H9 (cell line): ENCODE measurements at regions not wholly inside any gene's neighbourhood (a gene's known extent, or its start where the extent isn't known, plus 50 kb on each side); places are given as distances from the start of the nearest gene placed in this dataset.

Experiments used
- DNase-seq: peaks from one replicate; pipeline ENCODE4 v3.0.0-alpha.2; 2017
- H2AFZ ChIP-seq: one replicate; pipeline ENCODE4 v1.6.1; 2013; ENCODE audit warnings: mild to moderate bottlenecking, low read length, control low read depth, moderate library complexity
- H2AK5ac ChIP-seq: 2 replicates; pipeline ENCODE4 v1.6.1; 2013; ENCODE audit warnings: low read length, control low read depth, mixed read lengths; ENCODE audit not compliant: insufficient read length
- H2BK120ac ChIP-seq: one replicate; pipeline ENCODE4 v1.6.1; 2013; ENCODE audit warnings: low read depth, mild to moderate bottlenecking, low read length, control low read depth, inconsistent platforms; ENCODE audit not compliant: poor library complexity, severe bottlenecking
- H2BK12ac ChIP-seq: 2 replicates; pipeline ENCODE4 v1.6.1; 2013; ENCODE audit warnings: low read length, control low read depth, mixed read lengths, low read depth; ENCODE audit not compliant: insufficient read length
- H2BK15ac ChIP-seq: 2 replicates; pipeline ENCODE4 v1.6.1; 2013; ENCODE audit warnings: low read depth, low read length, control low read depth
- H2BK20ac ChIP-seq: one replicate; pipeline ENCODE4 v1.6.1; 2013; ENCODE audit warnings: low read depth, mild to moderate bottlenecking, low read length, control low read depth, inconsistent platforms; ENCODE audit not compliant: poor library complexity, severe bottlenecking
- H2BK5ac ChIP-seq: 2 replicates; pipeline ENCODE4 v1.6.1; 2013; ENCODE audit warnings: low read length, control low read depth, mixed read lengths; ENCODE audit not compliant: insufficient read length
- H3K14ac ChIP-seq: 2 replicates; pipeline ENCODE4 v1.6.1; 2013; ENCODE audit warnings: low read length, control low read depth; ENCODE audit not compliant: insufficient read depth
- H3K18ac ChIP-seq: 2 replicates; pipeline ENCODE4 v1.6.1; 2013; ENCODE audit warnings: low read depth, mild to moderate bottlenecking, mixed read lengths, low read length, control low read depth; ENCODE audit not compliant: insufficient read length
- H3K23ac ChIP-seq: 2 replicates; pipeline ENCODE4 v1.6.1; 2013; ENCODE audit warnings: low read length, control low read depth, mixed read lengths, low read depth; ENCODE audit not compliant: insufficient read length
- H3K23me2 ChIP-seq: 2 replicates; pipeline ENCODE4 v1.6.1; 2013; ENCODE audit warnings: low read depth, mild to moderate bottlenecking, mixed read lengths, low read length, control low read depth; ENCODE audit not compliant: insufficient read length, poor library complexity, severe bottlenecking
- H3K27ac ChIP-seq: 2 replicates; pipeline ENCODE4 v1.5.1; 2013; ENCODE audit warnings: low read length, control low read depth, mixed read lengths, low read depth; ENCODE audit not compliant: insufficient read length
- H3K27me3 ChIP-seq: 2 replicates; pipeline ENCODE4 v1.6.1; 2013; ENCODE audit warnings: low read length, control low read depth, inconsistent platforms; ENCODE audit not compliant: insufficient read depth
- H3K4ac ChIP-seq: 2 replicates; pipeline ENCODE4 v1.6.1; 2013; ENCODE audit warnings: low read depth, mild to moderate bottlenecking, control low read depth, inconsistent platforms, low read length, moderate library complexity
- H3K4me1 ChIP-seq: 2 replicates; pipeline ENCODE4 v1.6.1; 2013; ENCODE audit warnings: low read length, control low read depth, inconsistent platforms; ENCODE audit not compliant: insufficient read depth
- H3K4me2 ChIP-seq: 2 replicates; pipeline ENCODE4 v1.6.1; 2013; ENCODE audit warnings: low read length, control low read depth, mixed read lengths; ENCODE audit not compliant: insufficient read length, insufficient read depth
- H3K56ac ChIP-seq: 2 replicates; pipeline ENCODE4 v1.6.1; 2013; ENCODE audit warnings: low read depth, mild to moderate bottlenecking, mixed read lengths, low read length, control low read depth; ENCODE audit not compliant: insufficient read length
- H3K79me1 ChIP-seq: 2 replicates; pipeline ENCODE4 v1.6.1; 2013; ENCODE audit warnings: low read depth, mild to moderate bottlenecking, moderate library complexity, low read length, control low read depth, inconsistent platforms; ENCODE audit not compliant: insufficient read depth, poor library complexity, severe bottlenecking
- H3K79me2 ChIP-seq: 2 replicates; pipeline ENCODE4 v1.6.1; 2013; ENCODE audit warnings: low read length, control low read depth, inconsistent platforms; ENCODE audit not compliant: insufficient read depth
- H3K9ac ChIP-seq: 2 replicates; pipeline ENCODE4 v1.6.1; 2013; ENCODE audit warnings: low read length, control low read depth, mixed read lengths; ENCODE audit not compliant: insufficient read length; ENCODE audit errors: extremely low read depth
- H3K9me3 ChIP-seq: one replicate; pipeline ENCODE4 v1.6.1; 2013; ENCODE audit warnings: low read depth, low read length, inconsistent platforms; ENCODE audit not compliant: control insufficient read depth
- H3T11ph ChIP-seq: one replicate; pipeline ENCODE4 v1.6.1; 2013; ENCODE audit warnings: mild to moderate bottlenecking, low read length, control low read depth, inconsistent platforms
- H4K20me1 ChIP-seq: one replicate; pipeline ENCODE4 v1.6.1; 2013; ENCODE audit not compliant: control insufficient read depth, insufficient read length, insufficient read depth
- H4K5ac ChIP-seq: 2 replicates; pipeline ENCODE4 v1.6.1; 2013; ENCODE audit warnings: low read depth, mild to moderate bottlenecking, mixed read lengths, low read length, control low read depth; ENCODE audit not compliant: insufficient read length
- H4K8ac ChIP-seq: replicated peaks from 2 replicates; pipeline ENCODE4 v1.6.1; 2013; ENCODE audit warnings: low read length, control low read depth, mixed read lengths, low read depth; ENCODE audit not compliant: insufficient read length
- H4K91ac ChIP-seq: 2 replicates; pipeline ENCODE4 v1.6.1; 2013; ENCODE audit warnings: low read depth, mild to moderate bottlenecking, moderate library complexity, mixed read lengths, low read length, control low read depth; ENCODE audit not compliant: insufficient read length
- H3K27ac Mint-ChIP-seq, 3 experiments: 2 replicates in 2 of 3; 3 replicates in 1 of 3; pipeline ENCODE4 v1.8.0; 2020 to 2021; ENCODE audit warnings: mixed read lengths in 3 of 3, mild to moderate bottlenecking in 1 of 3, moderate library complexity in 1 of 3
- H3K27me3 Mint-ChIP-seq: 2 replicates; pipeline ENCODE4 v1.8.0; 2021; ENCODE audit warnings: low read depth, mild to moderate bottlenecking, moderate library complexity, mixed read lengths
- H3K36me3 Mint-ChIP-seq, 3 experiments: 2 replicates in 2 of 3; 3 replicates in 1 of 3; pipeline ENCODE4 v1.8.0; 2020 to 2021; ENCODE audit warnings: low read depth in 3 of 3, mixed read lengths in 3 of 3; ENCODE audit not compliant: insufficient read depth in 1 of 3
- H3K4me1 Mint-ChIP-seq, 2 experiments: 2 replicates each; pipeline ENCODE4 v1.8.0; 2020; ENCODE audit warnings: mixed read lengths in 2 of 2
- H3K4me3 Mint-ChIP-seq, 2 experiments: 2 replicates in 1 of 2; 3 replicates in 1 of 2; pipeline ENCODE4 v1.8.0; 2020 to 2021; ENCODE audit warnings: mild to moderate bottlenecking in 2 of 2, mixed read lengths in 2 of 2, moderate library complexity in 1 of 2
- H3K9me3 Mint-ChIP-seq, 2 experiments: 2 replicates in 1 of 2; 3 replicates in 1 of 2; pipeline ENCODE4 v1.8.0; 2020; ENCODE audit warnings: mild to moderate bottlenecking in 2 of 2, mixed read lengths in 2 of 2, moderate library complexity in 1 of 2
- WGBS: extraction: QIAGEN DNeasy Blood & Tissue Kit; methylation state at CpG from one replicate; pipeline ENCODE4 v1.1.7; 2013; ENCODE audit warnings: missing lambda C conversion rate, low lambda C conversion rate, mixed read lengths; ENCODE audit not compliant: insufficient read length; ENCODE audit errors: extremely low coverage; 5-methylcytosine and 5-hydroxymethylcytosine counted together
- TF ChIP-seq, protein P1 (sequence below): fragments of 200-600 bp; sonication (generic); conservative IDR thresholded peaks from 3 replicates; pipeline ENCODE4 v1.8.0; 2021; ENCODE audit warnings: antibody characterized with exemption, mild to moderate bottlenecking

DNA sequence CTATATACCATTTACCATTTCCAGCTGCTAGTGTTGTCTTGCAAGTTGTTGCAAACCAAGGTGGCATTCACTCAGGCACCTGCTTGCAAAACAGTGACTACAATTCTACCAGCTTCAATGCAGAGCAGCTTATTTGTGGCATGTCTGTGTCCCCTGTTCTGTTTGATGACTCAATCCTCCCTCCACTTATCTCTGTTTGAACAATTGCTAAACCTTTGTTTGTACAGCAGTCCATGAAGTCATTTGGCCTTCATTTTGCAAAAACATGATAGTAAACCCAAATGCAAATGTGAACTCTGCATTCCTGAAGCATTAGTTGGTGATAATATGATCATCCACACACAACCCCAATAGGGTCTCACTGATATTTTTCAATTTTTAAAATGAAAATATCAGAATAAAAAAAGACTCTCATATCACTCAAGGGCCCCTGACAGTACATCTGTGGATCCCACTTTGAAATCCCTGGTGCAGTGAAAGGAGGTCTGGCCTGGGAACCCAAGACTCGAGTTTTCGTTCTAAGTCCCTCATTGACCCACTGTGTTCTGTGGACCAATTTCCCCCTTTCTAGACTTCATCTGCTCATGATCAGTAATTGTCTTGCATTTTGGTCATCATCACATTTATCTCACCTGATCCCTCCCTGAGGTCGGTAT lies 425.4 kb downstream of the RPS24 start:
- no peak overlapping the region for H2BK5ac ChIP-seq
- H3K4me2 ChIP-seq = no peak overlapping the region
- peaks cover 4 to 7% of the 10 kb centered on the region in 2 experiments; a peak in 2 of 4 replicates for H3K4me1 Mint-ChIP-seq
- no peaks in the 10 kb centered on the region for H3K23me2 ChIP-seq
- no peak overlapping the region for H4K5ac ChIP-seq
- H3K18ac ChIP-seq = no peak overlapping the region
- H3K27ac Mint-ChIP-seq = no peak overlapping the region
- no peak for DNase-seq
- H3K4me3 Mint-ChIP-seq = no peak overlapping the region
- no peak overlapping the region for H3K23ac ChIP-seq
- H2BK12ac ChIP-seq = no peak overlapping the region
- no peaks in the 10 kb centered on the region for H3K36me3 Mint-ChIP-seq
- TF ChIP-seq, protein P1, sequence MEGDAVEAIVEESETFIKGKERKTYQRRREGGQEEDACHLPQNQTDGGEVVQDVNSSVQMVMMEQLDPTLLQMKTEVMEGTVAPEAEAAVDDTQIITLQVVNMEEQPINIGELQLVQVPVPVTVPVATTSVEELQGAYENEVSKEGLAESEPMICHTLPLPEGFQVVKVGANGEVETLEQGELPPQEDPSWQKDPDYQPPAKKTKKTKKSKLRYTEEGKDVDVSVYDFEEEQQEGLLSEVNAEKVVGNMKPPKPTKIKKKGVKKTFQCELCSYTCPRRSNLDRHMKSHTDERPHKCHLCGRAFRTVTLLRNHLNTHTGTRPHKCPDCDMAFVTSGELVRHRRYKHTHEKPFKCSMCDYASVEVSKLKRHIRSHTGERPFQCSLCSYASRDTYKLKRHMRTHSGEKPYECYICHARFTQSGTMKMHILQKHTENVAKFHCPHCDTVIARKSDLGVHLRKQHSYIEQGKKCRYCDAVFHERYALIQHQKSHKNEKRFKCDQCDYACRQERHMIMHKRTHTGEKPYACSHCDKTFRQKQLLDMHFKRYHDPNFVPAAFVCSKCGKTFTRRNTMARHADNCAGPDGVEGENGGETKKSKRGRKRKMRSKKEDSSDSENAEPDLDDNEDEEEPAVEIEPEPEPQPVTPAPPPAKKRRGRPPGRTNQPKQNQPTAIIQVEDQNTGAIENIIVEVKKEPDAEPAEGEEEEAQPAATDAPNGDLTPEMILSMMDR = no peak
- no peaks in the 10 kb centered on the region for H3K9me3 ChIP-seq
- H3K79me1 ChIP-seq = no peaks in the 10 kb centered on the region
- H4K8ac ChIP-seq = no peak overlapping the region
- H3K4ac ChIP-seq = no peak overlapping the region
- H2BK15ac ChIP-seq = no peak overlapping the region
- no peaks in the 10 kb centered on the region for H3K27me3 ChIP-seq
- no peak overlapping the region for H4K91ac ChIP-seq
- H3K27me3 Mint-ChIP-seq = peaks cover 14% of the 10 kb centered on the region
- no peaks in the 10 kb centered on the region for H4K20me1 ChIP-seq
- no peak overlapping the region for H2BK20ac ChIP-seq
- no peak overlapping the region for H3K56ac ChIP-seq
- no peaks in the 10 kb centered on the region for H3K9me3 Mint-ChIP-seq
- H3T11ph ChIP-seq = no peak overlapping the region
- H3K27ac ChIP-seq = no peak overlapping the region
- H3K79me2 ChIP-seq = no peaks in the 10 kb centered on the region
- WGBS = no CpG with 5 or more reads among the region's 3 CpGs
- no peaks in the 10 kb centered on the region for H3K4me1 ChIP-seq
- no peak overlapping the region for H3K9ac ChIP-seq
- H3K14ac ChIP-seq = no peak overlapping the region
- H2AFZ ChIP-seq = no peak overlapping the region
- no peak overlapping the region for H2AK5ac ChIP-seq
- H2BK120ac ChIP-seq = no peak overlapping the region
